Hepatocyte (in vitro differentiated cells): ENCODE measurements at regions not wholly inside any gene's neighbourhood (a gene's known extent, or its start where the extent isn't known, plus 50 kb on each side); places are given as distances from the start of the nearest gene placed in this dataset.

ENCODE experiments used
- CTCF ChIP-seq: fragments of 200-600 bp; sonication (generic); IDR thresholded peaks from 2 replicates; pipeline ENCODE4 v1.5.1; 2016; ENCODE audit warnings: antibody characterized with exemption, mild to moderate bottlenecking; ENCODE audit not compliant: poor library complexity
- EZH2 ChIP-seq: fragments of 200-600 bp; sonication (generic); IDR thresholded peaks from 2 replicates; pipeline ENCODE4 v1.6.1; 2016; ENCODE audit warnings: antibody characterized with exemption, mild to moderate bottlenecking, borderline replicate concordance
- EZH2phosphoT487 ChIP-seq: fragments of 200-600 bp; sonication (generic); IDR thresholded peaks from one replicate; pipeline ENCODE4 v1.6.1; 2018; ENCODE audit warnings: antibody characterized with exemption, mild to moderate bottlenecking, low read depth, moderate library complexity; ENCODE audit not compliant: unreplicated experiment, severe bottlenecking

GRCh38 chrX:9373789-9374188 is 91.1 kb upstream of the TBL1X start:
- TF ChIP-seq CTCF (no peak), EZH2phosphoT487 (no peak), EZH2 (no peak)
